WERI-Rb-1 (cell line): ENCODE measurements at regions not wholly inside any gene's neighbourhood (a gene's known extent, or its start where the extent isn't known, plus 50 kb on each side); places are given as distances from the start of the nearest gene placed in this dataset.
"Not testable (repeated sequence)": the region's sequence is repeated elsewhere in the genome, so short reads cannot be mapped to it uniquely, and the experiment has no call there.

ENCODE experiments used
- DNase-seq: peaks from one replicate; pipeline ENCODE4 v3.0.0-alpha.2; 2020
- H3K27ac ChIP-seq: fragments of 250-450 bp; sonication (Bioruptor Pico); 2 replicates; pipeline ENCODE4 v1.5.1; 2020; ENCODE audit warnings: mild to moderate bottlenecking, moderate library complexity
- H3K27me3 ChIP-seq: fragments of 250-450 bp; sonication (Bioruptor Pico); 2 replicates; pipeline ENCODE4 v1.5.1; 2021; ENCODE audit warnings: mild to moderate bottlenecking, low read depth, moderate library complexity; ENCODE audit not compliant: insufficient read depth, severe bottlenecking
- H3K36me3 ChIP-seq: fragments of 250-450 bp; sonication (Bioruptor Pico); 2 replicates; pipeline ENCODE4 v1.5.1; 2020; ENCODE audit warnings: mild to moderate bottlenecking, moderate library complexity
- H3K4me3 ChIP-seq: 2 replicates; pipeline ENCODE4 v1.5.1; 2011; ENCODE audit warnings: low read depth, mild to moderate bottlenecking, control low read depth, low read length
- H3K9me3 ChIP-seq: fragments of 250-450 bp; sonication (Bioruptor Pico); 2 replicates; pipeline ENCODE4 v1.5.1; 2021; ENCODE audit warnings: mild to moderate bottlenecking, moderate library complexity; ENCODE audit not compliant: severe bottlenecking
- TF ChIP-seq, protein P1 (sequence below): IDR thresholded peaks from 2 replicates; pipeline ENCODE4 v1.5.1; 2011; ENCODE audit warnings: low read depth, mild to moderate bottlenecking, control low read depth, inconsistent platforms, low read length

DNA sequence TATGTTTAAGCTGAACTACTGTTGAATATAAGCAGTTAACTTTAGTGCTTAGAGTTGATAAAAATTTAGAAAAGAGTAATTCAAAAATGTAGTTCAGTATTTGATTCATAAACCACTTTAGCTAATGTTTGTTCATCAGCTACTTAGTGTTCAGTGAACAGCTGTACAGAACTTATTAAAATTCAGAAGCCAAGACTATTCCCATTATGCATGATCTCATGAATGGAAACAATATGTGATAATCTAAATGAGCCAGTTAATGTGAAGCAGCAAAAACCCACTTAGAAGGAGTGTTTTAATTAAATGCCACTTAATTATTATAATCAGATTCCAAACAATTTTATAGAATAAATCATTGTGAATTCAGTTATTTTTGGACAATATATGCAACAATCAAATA, 92.9 kb upstream of the NEGR1 start:
- Histone ChIP-seq H3K9me3 (no peaks in the 10 kb centered on the region), H3K4me3 (no peak overlapping the region), H3K27ac (no peak overlapping the region), H3K36me3 (no peaks in the 10 kb centered on the region), H3K27me3 (no peaks in the 10 kb centered on the region)
- DNase-seq: no peak
- TF ChIP-seq, protein P1, sequence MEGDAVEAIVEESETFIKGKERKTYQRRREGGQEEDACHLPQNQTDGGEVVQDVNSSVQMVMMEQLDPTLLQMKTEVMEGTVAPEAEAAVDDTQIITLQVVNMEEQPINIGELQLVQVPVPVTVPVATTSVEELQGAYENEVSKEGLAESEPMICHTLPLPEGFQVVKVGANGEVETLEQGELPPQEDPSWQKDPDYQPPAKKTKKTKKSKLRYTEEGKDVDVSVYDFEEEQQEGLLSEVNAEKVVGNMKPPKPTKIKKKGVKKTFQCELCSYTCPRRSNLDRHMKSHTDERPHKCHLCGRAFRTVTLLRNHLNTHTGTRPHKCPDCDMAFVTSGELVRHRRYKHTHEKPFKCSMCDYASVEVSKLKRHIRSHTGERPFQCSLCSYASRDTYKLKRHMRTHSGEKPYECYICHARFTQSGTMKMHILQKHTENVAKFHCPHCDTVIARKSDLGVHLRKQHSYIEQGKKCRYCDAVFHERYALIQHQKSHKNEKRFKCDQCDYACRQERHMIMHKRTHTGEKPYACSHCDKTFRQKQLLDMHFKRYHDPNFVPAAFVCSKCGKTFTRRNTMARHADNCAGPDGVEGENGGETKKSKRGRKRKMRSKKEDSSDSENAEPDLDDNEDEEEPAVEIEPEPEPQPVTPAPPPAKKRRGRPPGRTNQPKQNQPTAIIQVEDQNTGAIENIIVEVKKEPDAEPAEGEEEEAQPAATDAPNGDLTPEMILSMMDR: no peak

DNA sequence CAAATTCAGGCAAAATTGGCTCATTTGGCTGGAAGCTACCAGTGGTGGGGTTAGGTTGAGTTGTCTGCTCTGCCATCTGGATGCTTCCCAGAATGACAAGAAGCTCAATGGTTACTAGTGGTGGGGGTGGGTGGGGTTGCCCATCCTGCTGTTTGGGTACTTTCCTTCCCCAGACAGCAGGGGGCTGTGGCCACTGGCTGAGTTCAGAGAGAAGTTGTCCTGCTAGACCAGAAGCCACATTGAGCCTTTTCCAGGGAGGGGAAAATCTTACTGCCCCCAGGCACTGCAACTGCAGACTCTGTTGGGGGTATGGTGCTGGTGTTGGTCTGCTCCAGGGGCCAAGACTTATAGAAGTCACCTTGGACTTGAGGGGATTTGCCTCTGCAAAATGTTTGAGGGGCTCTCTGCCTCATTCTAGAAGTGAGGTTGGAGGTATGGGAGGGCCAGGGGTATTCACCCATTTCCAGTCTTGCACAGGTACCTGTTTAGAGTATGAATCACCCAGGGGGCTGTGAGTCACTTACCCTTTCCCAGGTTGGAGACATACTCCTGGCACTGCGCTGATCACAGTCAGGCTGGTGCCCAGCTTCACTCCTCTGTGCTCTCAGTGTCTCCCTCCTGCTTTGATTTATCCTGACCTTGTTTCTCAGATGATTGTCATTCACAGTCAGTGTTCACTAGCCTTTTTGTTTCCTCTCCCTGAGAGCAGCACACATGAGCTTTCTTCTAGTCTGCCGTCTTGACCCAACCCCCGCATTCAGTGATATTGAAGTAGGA, 89.1 kb upstream of the NEGR1 start:
- no peak for DNase-seq
- no peak overlapping the region for H3K27ac ChIP-seq
- TF ChIP-seq, protein P1: no peak

DNA sequence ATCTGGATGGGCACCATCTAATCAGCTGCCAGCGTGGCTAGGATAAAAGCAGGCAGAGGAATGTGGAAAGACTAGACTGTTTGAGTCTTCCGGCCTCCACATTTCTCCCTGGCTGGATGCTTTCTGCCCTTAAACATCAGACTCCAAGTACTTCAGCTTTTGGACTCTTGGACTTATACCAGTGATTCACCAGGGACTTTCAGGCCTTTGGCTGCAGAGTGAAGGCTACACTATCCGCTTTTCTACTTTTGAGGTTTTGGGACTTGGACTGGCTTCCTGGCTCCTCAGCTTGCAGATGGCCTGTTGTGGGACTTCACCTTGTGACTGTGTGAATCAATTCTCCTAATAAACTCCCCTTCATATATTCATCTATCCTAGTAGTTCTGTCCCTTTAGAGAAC, 88.5 kb upstream of the NEGR1 start:
- not testable (repeated sequence) for H3K4me3 ChIP-seq, DNase-seq, H3K27me3 ChIP-seq, H3K27ac ChIP-seq, H3K9me3 ChIP-seq, H3K36me3 ChIP-seq

More for the DNA sequence above, 89.1 kb upstream of the NEGR1 start:
- H3K9me3 ChIP-seq: no peaks in the 10 kb centered on the region
- H3K4me3 ChIP-seq: no peak overlapping the region
- H3K36me3 ChIP-seq: no peaks in the 10 kb centered on the region
- H3K27me3 ChIP-seq: no peaks in the 10 kb centered on the region

DNA sequence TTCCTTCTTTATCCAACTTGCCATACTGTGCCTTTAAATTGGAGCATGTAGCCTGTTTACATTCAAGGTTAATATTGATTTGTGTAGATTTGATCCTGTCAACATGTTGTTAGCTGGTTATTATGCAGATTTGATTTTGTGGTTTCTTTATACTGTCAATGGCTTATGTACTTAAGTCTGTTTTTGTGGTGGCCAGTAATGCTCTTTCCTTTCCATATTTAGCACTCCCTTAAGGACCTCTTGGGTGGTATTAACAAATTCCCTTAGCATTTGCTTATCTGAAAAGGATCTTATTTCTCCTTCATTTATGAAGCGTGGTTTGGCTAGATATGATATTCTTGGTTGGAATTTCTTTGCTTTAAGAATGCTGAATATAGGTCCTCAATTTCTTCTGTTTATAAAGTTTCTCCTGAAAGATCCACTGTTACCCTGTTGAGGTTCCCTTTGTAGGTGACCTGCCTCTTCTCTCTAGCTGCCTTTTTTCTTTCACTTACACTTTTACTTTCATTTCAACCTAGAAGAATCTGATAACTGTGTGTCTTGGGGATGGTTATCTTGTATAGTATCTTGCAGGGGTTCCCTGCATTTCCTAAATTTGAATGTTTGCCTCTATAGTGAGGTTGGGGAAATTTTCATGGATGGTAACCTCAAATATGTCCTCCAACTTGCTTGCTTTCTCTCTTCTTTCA, 86.9 kb upstream of the NEGR1 start:
- H3K9me3 ChIP-seq: no peaks in the 10 kb centered on the region
- TF ChIP-seq, protein P1: no peak
- DNase-seq: no peak
- H3K27ac ChIP-seq: no peak overlapping the region
- H3K36me3 ChIP-seq: no peaks in the 10 kb centered on the region
- H3K4me3 ChIP-seq: no peak overlapping the region
- no peaks in the 10 kb centered on the region for H3K27me3 ChIP-seq

DNA sequence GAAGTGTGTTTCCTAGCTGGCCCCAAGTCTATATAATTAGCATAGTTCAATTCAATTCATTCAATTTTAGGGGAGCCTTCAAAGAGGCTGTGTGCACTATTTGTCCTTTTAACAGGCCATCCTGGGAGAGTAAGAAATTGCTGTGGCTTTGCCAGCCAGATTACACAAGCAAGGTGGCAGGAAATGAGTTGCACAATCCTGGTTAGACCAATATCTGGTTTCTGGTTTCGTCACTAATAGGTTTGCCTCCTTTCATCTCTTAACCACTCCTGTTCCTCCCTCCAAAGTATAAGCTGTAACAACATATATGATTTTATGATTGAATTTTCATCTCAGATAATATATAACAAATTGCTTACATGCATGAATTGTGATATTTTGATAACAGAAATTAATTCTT, 84.1 kb upstream of the NEGR1 start:
- no peak overlapping the region for H3K4me3 ChIP-seq
- H3K36me3 ChIP-seq: no peaks in the 10 kb centered on the region
- DNase-seq: no peak
- TF ChIP-seq, protein P1: no peak
- no peaks in the 10 kb centered on the region for H3K9me3 ChIP-seq
- H3K27me3 ChIP-seq: no peaks in the 10 kb centered on the region
- no peak overlapping the region for H3K27ac ChIP-seq

DNA sequence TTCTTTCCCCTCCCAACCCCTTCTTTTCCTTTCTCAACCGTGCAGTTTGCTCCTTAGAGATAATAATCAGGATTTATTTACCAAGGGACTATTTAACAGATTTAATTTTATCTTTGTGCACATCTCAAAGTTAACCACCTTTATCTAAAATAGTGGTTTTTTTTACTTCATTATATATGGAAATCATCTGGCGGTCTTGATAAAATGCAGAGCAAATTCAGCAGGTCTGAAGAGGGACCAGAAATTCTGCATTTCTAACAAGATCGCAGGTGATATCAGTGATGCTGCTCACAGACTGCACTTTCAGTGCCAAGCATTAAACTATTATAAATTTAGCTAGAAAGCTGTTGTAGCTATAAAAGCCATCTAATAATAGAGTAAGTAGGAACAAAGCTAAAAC, 83.4 kb upstream of the NEGR1 start:
- DNase-seq: no peak
- TF ChIP-seq, protein P1: no peak
- Histone ChIP-seq H3K9me3 (no peaks in the 10 kb centered on the region), H3K36me3 (no peaks in the 10 kb centered on the region), H3K27ac (no peak overlapping the region), H3K4me3 (no peak overlapping the region), H3K27me3 (no peaks in the 10 kb centered on the region)
